HG03280 (cell line): ENCODE measurements at regions not wholly inside any gene's neighbourhood (a gene's known extent, or its start where the extent isn't known, plus 50 kb on each side); places are given as distances from the start of the nearest gene placed in this dataset.
"Not testable (repeated sequence)": the region's sequence is repeated elsewhere in the genome, so short reads cannot be mapped to it uniquely, and the experiment has no call there.

Experiments
- ATAC-seq: cut with Tn5 transposase; IDR thresholded peaks from one replicate; pipeline ENCODE4 v1.9.1; 2021; ENCODE audit warnings: mild to moderate bottlenecking, moderate library complexity; ENCODE audit not compliant: unreplicated experiment

- peak; percentile 89 for ATAC-seq
These were observed 182.5 kb upstream of the NPY2R start for GRCh38 chr4:155025762-155026457.

GRCh38 chr4:155026715-155027114 is 181.7 kb upstream of the NPY2R start:
- ATAC-seq = no peak

- ATAC-seq = peak; percentile 85
These were observed 175.8 kb upstream of the NPY2R start for GRCh38 chr4:155032521-155033229.

- ATAC-seq = no peak
These were observed 174.8 kb upstream of the NPY2R start for GRCh38 chr4:155033604-155034003.

- no peak for ATAC-seq
These were observed 171.4 kb upstream of the NPY2R start for GRCh38 chr4:155037031-155037430.

- no peak for ATAC-seq
These were observed 170.0 kb upstream of the NPY2R start for GRCh38 chr4:155038459-155038858.

- ATAC-seq = no peak
These were observed 169.3 kb upstream of the NPY2R start for GRCh38 chr4:155039162-155039561.

GRCh38 chr4:155040031-155040430 is 168.4 kb upstream of the NPY2R start:
- ATAC-seq = no peak

- ATAC-seq = no peak
These were observed 166.4 kb upstream of the NPY2R start for GRCh38 chr4:155042014-155042413.

- not testable (repeated sequence) for ATAC-seq
These were observed 164.2 kb upstream of the NPY2R start for GRCh38 chr4:155044251-155044650.

GRCh38 chr4:155047755-155048154 is 160.7 kb upstream of the NPY2R start:
- no peak for ATAC-seq

GRCh38 chr4:155054042-155054441 is 154.4 kb upstream of the NPY2R start:
- not testable (repeated sequence) for ATAC-seq

GRCh38 chr4:155060419-155060818 is 148.0 kb upstream of the NPY2R start:
- ATAC-seq = no peak

GRCh38 chr4:155060873-155061272 is 147.6 kb upstream of the NPY2R start:
- no peak for ATAC-seq

GRCh38 chr4:155062948-155063347 is 145.5 kb upstream of the NPY2R start:
- no peak for ATAC-seq

- ATAC-seq = not testable (repeated sequence)
These were observed 143.5 kb upstream of the NPY2R start for GRCh38 chr4:155064934-155065333.

- ATAC-seq = peak; percentile 49
These were observed 141.6 kb upstream of the NPY2R start for GRCh38 chr4:155066871-155067270.

GRCh38 chr4:155071962-155072361 is 136.5 kb upstream of the NPY2R start:
- no peak for ATAC-seq

GRCh38 chr4:155072417-155072816 is 136.0 kb upstream of the NPY2R start:
- peak; percentile 96 for ATAC-seq

GRCh38 chr4:155073852-155074251 is 134.6 kb upstream of the NPY2R start:
- ATAC-seq = no peak

- no peak for ATAC-seq
These were observed 132.1 kb upstream of the NPY2R start for GRCh38 chr4:155076256-155076785.
